ENCODE measurements at regions not wholly inside any gene's neighbourhood (a gene's known extent, or its start where the extent isn't known, plus 50 kb on each side); places are given as distances from the start of the nearest gene placed in this dataset.

DNA sequence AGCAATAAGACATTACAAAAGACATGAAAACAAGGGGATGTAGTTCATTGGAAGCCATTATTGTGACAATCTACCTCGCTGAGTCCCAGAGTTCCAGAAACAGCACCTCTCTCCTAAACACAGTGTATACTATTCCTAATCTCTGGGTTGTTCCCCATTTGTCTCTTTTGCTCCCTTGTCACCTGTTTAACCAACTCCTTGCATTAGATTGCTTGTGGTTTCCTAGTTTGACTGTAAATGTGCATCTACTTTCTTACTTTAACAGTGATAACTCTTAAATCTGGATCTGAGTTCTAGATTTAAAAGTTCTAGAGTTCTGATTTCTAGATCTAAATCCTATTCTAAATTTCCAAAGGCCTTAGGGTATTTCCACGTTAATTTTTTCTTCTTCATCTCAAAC lies 71.6 kb upstream of the TET2 start:
- TF ChIP-seq BACH2 (CRISPR knock-in tag; IDR thresholded peaks at IDR 0.05; ENCODE audit: borderline replicate concordance) = no peak
- TF ChIP-seq, protein P1, sequence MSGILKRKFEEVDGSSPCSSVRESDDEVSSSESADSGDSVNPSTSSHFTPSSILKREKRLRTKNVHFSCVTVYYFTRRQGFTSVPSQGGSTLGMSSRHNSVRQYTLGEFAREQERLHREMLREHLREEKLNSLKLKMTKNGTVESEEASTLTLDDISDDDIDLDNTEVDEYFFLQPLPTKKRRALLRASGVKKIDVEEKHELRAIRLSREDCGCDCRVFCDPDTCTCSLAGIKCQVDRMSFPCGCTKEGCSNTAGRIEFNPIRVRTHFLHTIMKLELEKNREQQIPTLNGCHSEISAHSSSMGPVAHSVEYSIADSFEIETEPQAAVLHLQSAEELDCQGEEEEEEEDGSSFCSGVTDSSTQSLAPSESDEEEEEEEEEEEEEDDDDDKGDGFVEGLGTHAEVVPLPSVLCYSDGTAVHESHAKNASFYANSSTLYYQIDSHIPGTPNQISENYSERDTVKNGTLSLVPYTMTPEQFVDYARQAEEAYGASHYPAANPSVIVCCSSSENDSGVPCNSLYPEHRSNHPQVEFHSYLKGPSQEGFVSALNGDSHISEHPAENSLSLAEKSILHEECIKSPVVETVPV (CRISPR knock-in tag; IDR thresholded peaks at IDR 0.05) = no peak
- TF ChIP-seq, protein P2, sequence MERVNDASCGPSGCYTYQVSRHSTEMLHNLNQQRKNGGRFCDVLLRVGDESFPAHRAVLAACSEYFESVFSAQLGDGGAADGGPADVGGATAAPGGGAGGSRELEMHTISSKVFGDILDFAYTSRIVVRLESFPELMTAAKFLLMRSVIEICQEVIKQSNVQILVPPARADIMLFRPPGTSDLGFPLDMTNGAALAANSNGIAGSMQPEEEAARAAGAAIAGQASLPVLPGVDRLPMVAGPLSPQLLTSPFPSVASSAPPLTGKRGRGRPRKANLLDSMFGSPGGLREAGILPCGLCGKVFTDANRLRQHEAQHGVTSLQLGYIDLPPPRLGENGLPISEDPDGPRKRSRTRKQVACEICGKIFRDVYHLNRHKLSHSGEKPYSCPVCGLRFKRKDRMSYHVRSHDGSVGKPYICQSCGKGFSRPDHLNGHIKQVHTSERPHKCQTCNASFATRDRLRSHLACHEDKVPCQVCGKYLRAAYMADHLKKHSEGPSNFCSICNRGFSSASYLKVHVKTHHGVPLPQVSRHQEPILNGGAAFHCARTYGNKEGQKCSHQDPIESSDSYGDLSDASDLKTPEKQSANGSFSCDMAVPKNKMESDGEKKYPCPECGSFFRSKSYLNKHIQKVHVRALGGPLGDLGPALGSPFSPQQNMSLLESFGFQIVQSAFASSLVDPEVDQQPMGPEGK (CRISPR knock-in tag; IDR thresholded peaks at IDR 0.05; ENCODE audit: borderline replicate concordance) = no peak
- TF ChIP-seq TCF4 (CRISPR knock-in tag; IDR thresholded peaks at IDR 0.05; ENCODE audit: borderline replicate concordance) = no peak
- TF ChIP-seq ZFP3 (CRISPR knock-in tag; IDR thresholded peaks at IDR 0.05) = no peak
- TF ChIP-seq, protein P3, sequence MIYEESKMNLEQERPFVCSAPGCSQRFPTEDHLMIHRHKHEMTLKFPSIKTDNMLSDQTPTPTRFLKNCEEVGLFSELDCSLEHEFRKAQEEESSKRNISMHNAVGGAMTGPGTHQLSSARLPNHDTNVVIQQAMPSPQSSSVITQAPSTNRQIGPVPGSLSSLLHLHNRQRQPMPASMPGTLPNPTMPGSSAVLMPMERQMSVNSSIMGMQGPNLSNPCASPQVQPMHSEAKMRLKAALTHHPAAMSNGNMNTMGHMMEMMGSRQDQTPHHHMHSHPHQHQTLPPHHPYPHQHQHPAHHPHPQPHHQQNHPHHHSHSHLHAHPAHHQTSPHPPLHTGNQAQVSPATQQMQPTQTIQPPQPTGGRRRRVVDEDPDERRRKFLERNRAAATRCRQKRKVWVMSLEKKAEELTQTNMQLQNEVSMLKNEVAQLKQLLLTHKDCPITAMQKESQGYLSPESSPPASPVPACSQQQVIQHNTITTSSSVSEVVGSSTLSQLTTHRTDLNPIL (CRISPR knock-in tag; IDR thresholded peaks at IDR 0.05; ENCODE audit: low read depth) = no peak

Measured in SK-N-SH treated with all-trans-retinoic acid at 6 μM for 48 hours (cell line).